A673 (cell line): ENCODE measurements at regions not wholly inside any gene's neighbourhood (a gene's known extent, or its start where the extent isn't known, plus 50 kb on each side); places are given as distances from the start of the nearest gene placed in this dataset.

ENCODE experiments used
- BruUV-seq: library from RNA; stranded (reverse); fragments of 400-500 nt; replicated peaks from 2 replicates; lab custom pipeline; 2021; lab: Mats Ljungman, UMichigan
- CTCF ChIA-PET: fragments of 300-600 bp; sonication (Branson Sonifier 250); formaldehyde crosslinking; loops from one replicate; lab custom pipeline; 2022; ENCODE audit warnings: antibody characterized with exemption; lab: Charles Lee
- POLR2A ChIA-PET: fragments of 300-600 bp; sonication (Branson Sonifier 250); formaldehyde crosslinking; loops from one replicate; lab custom pipeline; 2022; ENCODE audit warnings: antibody characterized with exemption; ENCODE audit not compliant: low non-redundant PET; lab: Charles Lee
- DNase-seq: peaks from one replicate; pipeline ENCODE4 v3.0.0-alpha.2; 2015; ENCODE audit warnings: low spot score
- H3K27ac ChIP-seq: fragments of 200-600 bp; sonication (generic); 2 replicates; pipeline ENCODE4 v1.5.1; 2016; ENCODE audit warnings: mixed run types, low read depth, mild to moderate bottlenecking, mixed read lengths, antibody characterized with exemption, low read length; ENCODE audit not compliant: poor library complexity, severe bottlenecking
- H3K27me3 ChIP-seq: fragments of 200-600 bp; sonication (generic); replicated peaks from 2 replicates; pipeline ENCODE4 v1.6.1; 2017; ENCODE audit warnings: mixed run types, low read depth, mild to moderate bottlenecking, mixed read lengths, antibody characterized with exemption, low read length; ENCODE audit not compliant: insufficient read depth, poor library complexity
- H3K36me3 ChIP-seq: fragments of 200-600 bp; sonication (generic); 2 replicates; pipeline ENCODE4 v1.6.1; 2016; ENCODE audit warnings: mixed run types, mild to moderate bottlenecking, mixed read lengths, antibody characterized with exemption, low read length; ENCODE audit not compliant: insufficient read depth, poor library complexity, severe bottlenecking
- H3K4me1 ChIP-seq: fragments of 200-600 bp; sonication (generic); 2 replicates; pipeline ENCODE4 v1.6.1; 2017; ENCODE audit warnings: mixed run types, mild to moderate bottlenecking, mixed read lengths, antibody characterized with exemption, low read length; ENCODE audit not compliant: insufficient read depth, poor library complexity, severe bottlenecking
- H3K4me3 ChIP-seq: fragments of 200-600 bp; sonication (generic); 2 replicates; pipeline ENCODE4 v1.5.1; 2016; ENCODE audit warnings: low read depth, mixed run types, mild to moderate bottlenecking, mixed read lengths, low read length; ENCODE audit not compliant: poor library complexity, severe bottlenecking
- H3K9me3 ChIP-seq: fragments of 200-600 bp; sonication (generic); 2 replicates; pipeline ENCODE4 v1.6.1; 2016; ENCODE audit warnings: mixed run types, low read depth, mild to moderate bottlenecking, mixed read lengths, antibody characterized with exemption, low read length; ENCODE audit not compliant: poor library complexity, severe bottlenecking
- EZH2 ChIP-seq: fragments of 200-600 bp; sonication (generic); IDR thresholded peaks from 2 replicates; pipeline ENCODE4 v1.6.1; 2017; ENCODE audit warnings: borderline replicate concordance, low read depth, mild to moderate bottlenecking, mixed read lengths, antibody characterized with exemption, low read length; ENCODE audit not compliant: poor library complexity, severe bottlenecking
- intact Hi-C: fragments of 100-400 bp; cut with micrococcal nuclease; formaldehyde crosslinking; loops from one replicate; pipeline ENCODE4 v1.10.0; 2022; ENCODE audit not compliant: unreplicated experiment
- TF ChIP-seq, protein P1 (sequence below): fragments of 300-800, 200-600 bp; sonication (generic); conservative IDR thresholded peaks from 2 replicates; pipeline ENCODE4 v1.5.1; 2017; ENCODE audit warnings: low read depth, mild to moderate bottlenecking, antibody characterized with exemption, low read length, moderate library complexity, mixed read lengths

DNA sequence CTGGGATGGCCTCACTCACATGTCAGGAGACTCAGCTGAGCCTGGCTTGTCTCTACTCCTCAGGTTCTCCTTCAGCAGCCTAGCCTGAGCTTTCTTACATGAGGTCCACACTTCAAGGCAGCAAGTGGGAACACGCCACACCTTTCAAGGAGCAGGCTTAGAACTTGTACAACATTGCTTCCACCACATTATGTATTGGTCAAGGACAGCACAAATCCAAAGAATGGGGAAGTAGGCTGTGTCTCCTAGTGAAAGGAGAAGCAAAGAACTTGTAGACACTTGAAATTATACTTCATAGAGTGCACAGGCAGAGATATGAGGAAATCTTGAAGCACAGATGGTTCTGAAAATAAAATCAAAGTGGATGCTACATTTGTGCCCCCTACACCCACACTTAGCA lies 120.9 kb upstream of the NOCT start:
- H3K4me1 ChIP-seq, result peaks cover 17% of the 10 kb centered on the region
- intact Hi-C loops, result no loop called here
- H3K27me3 ChIP-seq, result no peaks in the 10 kb centered on the region
- no peaks in the 10 kb centered on the region for H3K36me3 ChIP-seq
- CTCF ChIA-PET, result no interaction called here
- no peaks in the 10 kb centered on the region for H3K9me3 ChIP-seq
- no peak overlapping the region for H3K4me3 ChIP-seq
- no peak for TF ChIP-seq EZH2
- TF ChIP-seq, protein P1, sequence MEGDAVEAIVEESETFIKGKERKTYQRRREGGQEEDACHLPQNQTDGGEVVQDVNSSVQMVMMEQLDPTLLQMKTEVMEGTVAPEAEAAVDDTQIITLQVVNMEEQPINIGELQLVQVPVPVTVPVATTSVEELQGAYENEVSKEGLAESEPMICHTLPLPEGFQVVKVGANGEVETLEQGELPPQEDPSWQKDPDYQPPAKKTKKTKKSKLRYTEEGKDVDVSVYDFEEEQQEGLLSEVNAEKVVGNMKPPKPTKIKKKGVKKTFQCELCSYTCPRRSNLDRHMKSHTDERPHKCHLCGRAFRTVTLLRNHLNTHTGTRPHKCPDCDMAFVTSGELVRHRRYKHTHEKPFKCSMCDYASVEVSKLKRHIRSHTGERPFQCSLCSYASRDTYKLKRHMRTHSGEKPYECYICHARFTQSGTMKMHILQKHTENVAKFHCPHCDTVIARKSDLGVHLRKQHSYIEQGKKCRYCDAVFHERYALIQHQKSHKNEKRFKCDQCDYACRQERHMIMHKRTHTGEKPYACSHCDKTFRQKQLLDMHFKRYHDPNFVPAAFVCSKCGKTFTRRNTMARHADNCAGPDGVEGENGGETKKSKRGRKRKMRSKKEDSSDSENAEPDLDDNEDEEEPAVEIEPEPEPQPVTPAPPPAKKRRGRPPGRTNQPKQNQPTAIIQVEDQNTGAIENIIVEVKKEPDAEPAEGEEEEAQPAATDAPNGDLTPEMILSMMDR, result no peak
- POLR2A ChIA-PET, result no interaction called here
- DNase-seq, result no peak
- no peak overlapping the region for H3K27ac ChIP-seq
- BruUV-seq, result no TSS peak

DNA sequence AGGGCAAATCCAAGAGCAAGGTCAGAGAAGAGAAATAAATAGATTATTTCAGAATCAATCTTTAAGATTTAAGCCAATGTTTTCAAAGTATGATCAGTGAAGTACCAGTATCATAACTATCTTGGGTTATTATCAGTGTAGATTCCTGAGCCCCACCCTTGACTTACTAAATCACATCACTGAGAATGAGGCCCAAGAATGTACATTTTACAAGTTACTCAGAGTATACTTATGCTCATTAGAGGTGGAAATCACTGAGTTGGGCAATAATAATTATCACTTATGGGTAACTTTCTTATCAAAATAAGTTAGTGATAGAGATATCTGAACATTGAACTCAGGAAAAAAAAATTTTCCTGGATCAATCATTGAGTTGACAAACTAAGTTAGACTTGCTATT lies 121.6 kb upstream of the NOCT start:
- ChIA-PET POLR2A (no interaction called here), CTCF (no interaction called here)
- Histone ChIP-seq H3K27ac (no peak overlapping the region), H3K4me1 (peaks cover 17% of the 10 kb centered on the region), H3K27me3 (no peaks in the 10 kb centered on the region), H3K9me3 (no peaks in the 10 kb centered on the region), H3K4me3 (no peak overlapping the region), H3K36me3 (no peaks in the 10 kb centered on the region)
- no TSS peak for BruUV-seq
- intact Hi-C loops, result no loop called here
- TF ChIP-seq EZH2, result no peak
- TF ChIP-seq, protein P1, result no peak
- DNase-seq, result no peak

DNA sequence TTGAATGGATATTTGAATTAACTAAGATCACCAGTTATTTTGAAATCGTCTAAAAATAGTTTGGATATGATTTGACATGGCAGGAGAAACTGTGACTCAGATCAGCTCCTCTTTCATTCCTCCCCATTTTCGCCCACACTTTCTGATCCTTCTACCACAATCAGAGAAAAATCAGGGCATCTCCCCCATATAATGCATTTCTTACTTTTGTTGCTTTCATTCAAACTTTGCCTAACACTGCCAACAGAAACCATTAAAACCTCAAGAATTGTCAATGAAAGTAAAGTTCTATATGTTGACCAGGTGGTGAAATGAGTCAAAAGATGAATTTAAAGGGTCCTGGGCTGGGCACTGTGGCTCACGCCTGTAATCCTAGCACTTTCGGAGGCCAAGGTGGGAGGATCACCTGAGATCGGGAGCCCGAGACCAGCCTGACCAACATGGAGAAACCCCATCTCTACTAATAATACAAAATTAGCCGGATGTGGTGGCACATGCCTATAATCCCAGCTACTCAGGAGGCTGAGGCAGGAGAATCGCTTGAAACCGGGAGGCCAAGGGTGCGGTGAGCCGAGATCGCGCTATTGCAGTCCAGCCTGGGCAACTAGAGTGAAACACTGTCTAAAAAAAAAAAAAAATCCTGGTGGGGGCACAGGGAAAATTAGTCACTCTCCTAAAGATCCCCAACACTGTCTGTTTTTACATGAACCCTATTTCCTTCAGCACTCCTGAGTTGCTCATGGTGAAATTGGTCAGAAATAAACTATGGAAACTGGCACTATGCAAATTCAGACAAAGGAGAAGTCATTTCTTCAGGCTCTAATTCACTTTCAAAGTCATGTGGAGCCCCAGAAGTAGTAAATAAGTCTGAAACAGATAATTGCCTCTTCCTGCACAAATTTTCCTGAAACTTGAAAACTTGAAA lies 122.8 kb upstream of the NOCT start:
- Histone ChIP-seq H3K27ac (no peak overlapping the region), H3K4me3 (no peak overlapping the region), H3K27me3 (no peaks in the 10 kb centered on the region), H3K4me1 (peaks cover 14% of the 10 kb centered on the region), H3K9me3 (no peaks in the 10 kb centered on the region), H3K36me3 (no peaks in the 10 kb centered on the region)
- intact Hi-C loops, result no loop called here
- ChIA-PET POLR2A (no interaction called here), CTCF (no interaction called here)
- TF ChIP-seq, protein P1, result no peak
- DNase-seq, result no peak
- no TSS peak for BruUV-seq
